LNCaP clone FGC (cell line): ENCODE measurements at regions not wholly inside any gene's neighbourhood (a gene's known extent, or its start where the extent isn't known, plus 50 kb on each side); places are given as distances from the start of the nearest gene placed in this dataset.

Source experiments
- DNase-seq: peaks from one replicate; pipeline ENCODE4 v3.0.0-alpha.2; 2011; ENCODE audit warnings: low read depth
- H3K4me3 ChIP-seq: 2 replicates; pipeline ENCODE4 v1.5.1; 2011; ENCODE audit warnings: mild to moderate bottlenecking, low read depth, low read length, control low read depth
- CTCF ChIP-seq: IDR thresholded peaks from 2 replicates; pipeline ENCODE4 v1.5.1; 2012; ENCODE audit warnings: mild to moderate bottlenecking; ENCODE audit not compliant: control insufficient read depth, insufficient read depth; ENCODE audit errors: extremely low read depth

GRCh38 chr1:219439376-219439775 is 173.5 kb downstream of the ZC3H11B start:
- no peak for TF ChIP-seq CTCF

GRCh38 chr1:219438386-219438785 is 174.5 kb downstream of the ZC3H11B start:
- H3K4me3 ChIP-seq, result no peak overlapping the region
- no peak for TF ChIP-seq CTCF

More at GRCh38 chr1:219439376-219439775, 173.5 kb downstream of the ZC3H11B start:
- no peak for DNase-seq
- H3K4me3 ChIP-seq, result no peak overlapping the region

GRCh38 chr1:219434923-219435297 is 178.0 kb downstream of the ZC3H11B start:
- no peak for DNase-seq
- H3K4me3 ChIP-seq, result no peak overlapping the region
- TF ChIP-seq CTCF, result no peak

More at GRCh38 chr1:219438386-219438785, 174.5 kb downstream of the ZC3H11B start:
- DNase-seq, result no peak

- H3K4me3 ChIP-seq, result no peak overlapping the region
- DNase-seq, result no peak
- no peak for TF ChIP-seq CTCF
Observed at GRCh38 chr1:219434285-219434922, 178.5 kb downstream of the ZC3H11B start.

- DNase-seq, result no peak
- TF ChIP-seq CTCF, result no peak
- no peak overlapping the region for H3K4me3 ChIP-seq
Observed at GRCh38 chr1:219433496-219434131, 179.3 kb downstream of the ZC3H11B start.

- TF ChIP-seq CTCF, result no peak
- H3K4me3 ChIP-seq, result no peak overlapping the region
- DNase-seq, result no peak
Observed at GRCh38 chr1:219433001-219433400, 179.9 kb downstream of the ZC3H11B start.

GRCh38 chr1:219432191-219432606 is 180.7 kb downstream of the ZC3H11B start:
- TF ChIP-seq CTCF, result no peak
- no peak for DNase-seq
- no peak overlapping the region for H3K4me3 ChIP-seq
